ENCODE measurements at regions not wholly inside any gene's neighbourhood (a gene's known extent, or its start where the extent isn't known, plus 50 kb on each side); places are given as distances from the start of the nearest gene placed in this dataset.

DNA sequence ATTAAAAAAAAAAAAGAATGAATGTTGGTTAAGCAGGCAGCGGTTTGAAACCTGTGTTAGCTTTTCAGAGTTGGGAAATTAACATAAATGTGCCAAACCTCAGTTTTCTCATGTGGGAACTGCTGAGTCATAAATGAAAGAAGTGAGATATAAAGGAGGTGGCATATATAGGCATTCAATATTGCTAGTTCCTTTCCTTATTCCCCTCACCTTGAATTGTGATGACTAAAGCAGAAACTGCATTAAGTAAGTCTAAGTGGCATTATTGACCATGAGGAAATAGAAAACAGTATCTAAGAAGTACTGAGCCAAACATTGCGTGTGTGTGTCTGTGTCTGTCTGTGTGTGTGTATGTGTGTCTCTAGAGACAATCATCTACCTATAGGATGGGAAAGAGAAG lies 691.2 kb downstream of the TLR4 start:
- DNase-seq (ENCODE audit: low spot score), result no peak

GRCh38 chr9:118401546-118401945 lies 697.3 kb downstream of the TLR4 start:
- no peak for DNase-seq (ENCODE audit: low spot score)

- DNase-seq (ENCODE audit: low spot score), result no peak
These were observed 710.5 kb downstream of the TLR4 start for GRCh38 chr9:118414676-118415075.

DNA sequence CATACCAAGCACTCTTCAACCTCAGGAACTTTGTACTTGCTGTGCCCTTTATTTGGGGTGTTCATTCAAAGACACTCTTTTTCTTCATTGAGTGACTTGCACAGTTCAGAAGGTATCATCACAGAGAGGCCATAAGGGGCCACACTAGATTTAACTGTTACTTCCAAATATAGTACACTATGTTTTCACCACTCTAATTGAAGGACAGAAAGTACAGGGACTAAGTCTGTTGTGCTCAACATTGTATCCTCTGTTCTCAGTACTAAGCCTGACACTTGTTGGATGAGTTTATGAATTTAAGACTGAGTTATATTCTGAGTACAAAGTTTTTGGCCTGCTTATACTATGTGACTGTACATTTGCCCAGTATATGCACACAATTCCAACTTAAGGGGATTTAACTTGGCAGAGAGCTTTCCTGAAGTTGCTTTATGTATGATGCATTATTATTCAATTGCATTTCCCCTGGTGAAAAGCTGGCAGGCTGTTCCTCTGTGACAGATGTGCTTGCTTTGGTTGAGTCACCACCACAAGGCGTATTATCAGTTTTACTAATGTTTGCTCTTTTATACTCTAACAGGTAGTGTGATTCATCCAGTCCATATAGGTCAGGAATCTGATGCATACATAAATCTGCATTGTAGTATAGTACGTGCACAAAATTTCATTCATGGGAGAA lies 714.8 kb downstream of the TLR4 start:
- DNase-seq (ENCODE audit: low spot score), result peak; percentile 19

- DNase-seq (ENCODE audit: low spot score), result no peak
These were observed 715.5 kb downstream of the TLR4 start for GRCh38 chr9:118419676-118420075.

- DNase-seq (ENCODE audit: low spot score), result no peak
These were observed 718.3 kb downstream of the TLR4 start for GRCh38 chr9:118422508-118422907.

DNA sequence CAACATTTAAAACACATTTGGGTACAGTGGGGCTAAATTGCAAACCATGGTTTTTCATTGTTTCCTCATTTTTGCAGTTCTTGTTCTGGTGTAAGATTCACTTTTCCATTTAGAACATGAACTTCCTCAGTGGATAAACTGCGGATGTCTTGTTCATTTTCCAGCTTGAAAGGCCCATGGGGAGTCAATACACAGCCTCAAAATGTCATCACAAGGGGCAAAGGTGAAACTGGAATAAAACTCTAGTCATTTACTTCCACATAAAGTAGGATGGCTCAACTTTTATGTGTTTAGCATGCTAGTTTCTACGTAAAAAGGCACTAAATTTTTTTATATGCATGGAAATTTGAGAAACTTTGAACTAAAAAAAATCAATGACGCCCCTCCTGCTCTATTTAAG lies 718.8 kb downstream of the TLR4 start:
- DNase-seq (ENCODE audit: low spot score), result no peak

DNA sequence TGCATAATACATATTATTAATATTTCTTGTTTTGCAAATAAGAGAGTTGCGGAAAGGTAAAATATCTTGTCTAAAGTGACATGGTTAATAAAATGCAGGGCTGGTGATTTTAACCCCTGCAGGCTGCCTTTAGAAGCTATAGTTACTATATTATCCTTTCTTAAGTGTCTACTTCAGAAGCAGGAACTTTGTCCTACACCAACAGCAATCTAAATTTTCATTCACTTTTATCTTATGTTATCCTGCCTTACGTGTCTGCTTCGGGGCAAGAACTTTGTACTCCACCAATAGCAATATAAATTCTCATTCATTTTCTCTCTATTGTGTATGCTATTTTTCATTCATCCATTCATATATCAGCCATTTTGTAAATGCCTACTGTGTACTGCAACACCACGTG lies 719.5 kb downstream of the TLR4 start:
- no peak for DNase-seq (ENCODE audit: low spot score)

GRCh38 chr9:118426772-118427171 lies 722.6 kb downstream of the TLR4 start:
- no peak for DNase-seq (ENCODE audit: low spot score)

DNA sequence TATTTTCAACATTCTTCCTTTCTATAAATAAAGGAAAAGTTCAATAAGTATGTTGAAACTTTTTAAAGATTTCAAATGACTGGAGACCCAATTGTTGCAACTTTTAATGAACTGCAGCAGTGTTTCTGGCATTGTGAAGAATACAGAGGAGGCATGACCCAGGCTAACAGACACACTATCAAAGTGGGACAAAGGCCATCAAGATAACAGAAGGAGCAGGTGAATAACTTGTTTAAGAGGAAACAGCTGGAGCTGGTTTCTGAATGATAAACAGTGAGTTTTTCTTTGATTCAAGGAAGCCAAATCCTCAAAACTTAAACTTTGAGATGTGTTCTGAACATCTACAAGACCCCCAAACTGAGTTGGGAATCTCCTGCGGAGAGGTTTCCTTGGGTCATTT lies 734.6 kb downstream of the TLR4 start:
- DNase-seq (ENCODE audit: low spot score), result no peak

GRCh38 chr9:118439441-118439840 lies 735.2 kb downstream of the TLR4 start:
- no peak for DNase-seq (ENCODE audit: low spot score)

- DNase-seq (ENCODE audit: low spot score), result no peak
These were observed 740.2 kb downstream of the TLR4 start for GRCh38 chr9:118444403-118444802.

DNA sequence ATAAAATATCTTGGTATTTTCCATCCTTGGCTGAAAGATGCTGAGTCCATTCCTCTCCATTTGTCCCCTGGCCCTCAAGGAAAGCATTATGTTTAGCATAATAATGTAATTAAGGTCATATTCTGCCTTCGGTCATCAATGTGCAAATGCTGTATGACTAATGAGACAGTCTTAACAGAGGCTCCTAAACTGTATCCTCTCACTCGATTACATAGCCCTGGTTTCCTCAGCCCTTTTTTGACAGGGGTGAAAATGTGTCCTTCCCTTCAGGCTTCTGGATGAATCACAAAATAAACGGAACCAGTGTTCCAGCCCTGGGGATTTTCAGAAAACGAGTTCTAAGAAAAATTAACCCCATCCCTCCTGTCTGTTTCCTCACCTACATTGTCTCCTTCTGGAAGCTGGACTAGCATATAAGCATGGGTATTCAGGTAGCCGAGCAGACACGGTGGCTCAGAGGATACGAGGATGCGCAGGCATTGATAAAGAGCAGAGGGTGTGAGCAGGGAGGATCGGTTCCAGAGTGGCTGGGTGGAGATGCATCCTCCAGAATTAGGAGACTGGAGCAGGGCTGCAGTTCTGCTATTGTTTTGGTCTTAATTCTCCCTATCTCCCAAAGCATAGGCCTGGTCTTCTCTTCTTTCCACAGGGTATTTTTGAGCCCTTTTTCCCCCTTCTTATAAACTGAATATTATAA lies 742.9 kb downstream of the TLR4 start:
- no peak for DNase-seq (ENCODE audit: low spot score)

GRCh38 chr9:118449554-118449953 lies 745.4 kb downstream of the TLR4 start:
- DNase-seq (ENCODE audit: low spot score), result no peak

DNA sequence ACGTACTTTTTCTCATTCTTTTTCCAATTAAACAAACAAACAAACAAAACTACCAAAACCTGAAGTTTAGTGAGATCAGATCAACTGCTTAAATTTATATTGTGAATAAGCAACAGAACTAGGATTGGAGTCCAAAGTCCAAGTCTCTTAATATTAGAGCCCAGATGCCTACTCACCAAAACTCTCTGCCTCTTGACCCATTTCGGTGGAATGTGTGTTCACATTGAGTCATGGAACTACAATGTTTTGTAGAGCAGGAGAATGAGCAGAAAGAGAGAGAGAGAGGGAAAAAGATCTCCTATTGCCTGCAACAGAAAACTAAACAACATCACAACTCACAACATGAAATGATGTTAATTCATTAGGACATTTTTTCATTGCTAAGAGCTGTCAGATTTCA lies 751.1 kb downstream of the TLR4 start:
- peak; percentile 32 for DNase-seq (ENCODE audit: low spot score)

- no peak for DNase-seq (ENCODE audit: low spot score)
These were observed 751.6 kb downstream of the TLR4 start for GRCh38 chr9:118455788-118456187.

DNA sequence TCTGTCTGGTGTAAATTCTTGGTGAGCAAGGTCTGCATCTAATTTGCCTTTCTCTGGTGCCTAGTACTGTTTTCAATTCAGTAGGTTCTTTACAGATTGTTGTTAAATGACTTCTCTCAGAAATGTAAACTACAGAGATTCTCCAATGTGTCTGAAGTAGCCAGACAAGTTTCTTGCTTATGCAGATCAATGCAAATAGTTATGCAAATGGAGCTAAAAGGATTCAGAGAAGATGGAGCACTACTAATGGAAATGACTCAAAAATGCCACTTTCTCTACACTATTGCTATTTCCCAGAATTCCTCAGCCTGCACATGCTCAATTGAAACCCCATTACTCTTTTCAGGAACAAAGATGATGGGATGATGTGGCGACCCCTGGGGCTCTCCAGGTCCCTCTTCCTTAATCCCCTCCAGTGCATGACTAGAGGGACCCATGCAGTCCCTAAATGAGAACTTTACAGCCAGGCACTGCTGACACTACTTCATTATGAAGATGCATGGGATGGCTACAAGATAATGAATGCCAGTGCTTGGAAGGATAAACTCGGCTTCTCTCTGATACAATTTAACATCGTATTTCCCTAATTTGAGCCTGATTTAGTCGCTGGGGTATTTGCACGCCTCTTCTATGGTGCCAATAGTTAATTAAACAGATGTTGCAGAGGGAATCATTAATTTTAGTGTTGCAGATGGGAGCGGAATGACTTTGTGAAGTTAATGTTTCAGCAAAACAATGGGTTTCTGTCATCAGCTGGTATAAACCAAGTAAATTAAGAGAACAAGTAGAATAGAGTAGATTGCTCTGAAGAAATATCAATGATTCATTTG lies 753.2 kb downstream of the TLR4 start:
- no peak for DNase-seq (ENCODE audit: low spot score)

GRCh38 chr9:118459913-118460312 lies 755.7 kb downstream of the TLR4 start:
- no peak for DNase-seq (ENCODE audit: low spot score)

DNA sequence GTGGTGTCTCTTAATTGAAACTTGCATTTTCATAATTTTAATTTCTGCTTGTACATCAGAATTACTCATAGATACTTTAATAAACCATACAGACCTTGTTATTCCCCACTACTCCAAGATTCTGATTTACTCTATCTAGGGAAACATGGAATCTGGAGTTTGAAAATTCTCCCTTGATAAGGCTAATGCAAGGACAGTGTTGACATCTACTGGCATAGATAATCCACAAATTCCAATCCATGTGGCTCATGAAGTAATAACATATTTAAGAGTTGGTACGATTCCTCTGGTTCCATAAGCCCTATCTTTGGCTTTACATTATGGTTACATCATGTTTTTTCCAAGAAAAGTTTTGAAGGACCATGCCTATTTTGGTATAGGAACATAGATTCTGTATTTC lies 759.2 kb downstream of the TLR4 start:
- DNase-seq (ENCODE audit: low spot score), result no peak

DNA sequence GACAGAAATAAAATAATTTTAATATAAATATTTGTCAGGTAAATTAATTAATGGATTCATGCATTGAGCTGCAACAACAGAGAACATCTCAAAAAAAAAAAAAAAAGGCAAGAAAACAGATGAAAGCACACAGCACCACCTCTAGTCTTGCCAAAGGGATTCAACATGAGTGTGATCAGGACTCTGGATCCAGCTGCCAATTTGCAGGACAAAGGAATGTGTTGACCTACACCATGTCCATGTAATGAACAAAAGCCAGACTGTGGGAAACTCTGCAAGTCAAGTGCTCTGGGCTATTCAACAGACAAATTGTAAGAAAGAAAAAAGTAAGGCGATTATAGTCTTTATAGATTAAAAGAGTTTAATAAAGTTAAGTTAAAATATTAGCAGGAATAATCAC lies 769.3 kb downstream of the TLR4 start:
- DNase-seq (ENCODE audit: low spot score), result no peak

DNA sequence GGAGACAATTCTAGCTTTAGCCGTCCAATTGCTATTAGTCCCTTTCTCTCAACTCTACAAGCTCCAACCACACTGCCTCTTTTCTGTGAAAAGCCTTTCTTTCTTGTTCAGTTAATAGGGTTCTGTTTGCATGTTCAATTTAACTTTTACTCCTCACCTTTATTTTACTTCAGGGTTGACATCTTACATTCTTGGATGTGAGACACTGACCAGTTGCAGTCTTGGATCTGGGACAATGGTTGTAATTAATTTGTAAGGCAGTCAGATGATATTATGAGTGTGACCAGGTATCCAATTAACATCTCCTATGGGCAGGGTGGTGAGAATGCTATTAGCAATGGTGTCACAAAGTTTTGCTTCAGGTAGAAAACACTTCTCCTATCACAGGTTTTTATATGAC lies 774.5 kb downstream of the TLR4 start:
- no peak for DNase-seq (ENCODE audit: low spot score)

DNA sequence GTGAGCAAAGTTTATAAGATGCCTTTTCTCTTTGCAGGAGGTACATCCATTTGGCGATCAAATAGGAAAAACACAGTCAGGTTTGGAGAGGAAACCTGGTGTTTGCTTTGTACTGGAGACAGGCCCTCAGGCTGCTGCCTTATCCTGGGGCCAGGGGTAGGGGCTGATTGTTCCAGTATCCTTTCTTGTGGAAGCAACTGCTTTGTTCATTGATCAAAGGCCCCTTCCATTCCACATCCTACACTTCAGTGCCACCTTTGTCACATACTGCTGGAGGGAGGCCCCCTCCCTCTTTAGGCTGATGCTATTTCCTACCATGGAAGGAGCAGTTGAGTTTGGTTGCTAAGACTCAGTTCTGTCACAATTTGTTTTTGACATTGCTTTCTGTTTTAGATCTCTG lies 778.1 kb downstream of the TLR4 start:
- DNase-seq (ENCODE audit: low spot score), result no peak

- no peak for DNase-seq (ENCODE audit: low spot score)
These were observed 779.5 kb downstream of the TLR4 start for GRCh38 chr9:118483677-118484076.

Measured in HT-29 (cell line).